ENCODE measurements at regions not wholly inside any gene's neighbourhood (a gene's known extent, or its start where the extent isn't known, plus 50 kb on each side); places are given as distances from the start of the nearest gene placed in this dataset.
"Not testable (repeated sequence)": the region's sequence is repeated elsewhere in the genome, so short reads cannot be mapped to it uniquely, and the experiment has no call there.

DNA sequence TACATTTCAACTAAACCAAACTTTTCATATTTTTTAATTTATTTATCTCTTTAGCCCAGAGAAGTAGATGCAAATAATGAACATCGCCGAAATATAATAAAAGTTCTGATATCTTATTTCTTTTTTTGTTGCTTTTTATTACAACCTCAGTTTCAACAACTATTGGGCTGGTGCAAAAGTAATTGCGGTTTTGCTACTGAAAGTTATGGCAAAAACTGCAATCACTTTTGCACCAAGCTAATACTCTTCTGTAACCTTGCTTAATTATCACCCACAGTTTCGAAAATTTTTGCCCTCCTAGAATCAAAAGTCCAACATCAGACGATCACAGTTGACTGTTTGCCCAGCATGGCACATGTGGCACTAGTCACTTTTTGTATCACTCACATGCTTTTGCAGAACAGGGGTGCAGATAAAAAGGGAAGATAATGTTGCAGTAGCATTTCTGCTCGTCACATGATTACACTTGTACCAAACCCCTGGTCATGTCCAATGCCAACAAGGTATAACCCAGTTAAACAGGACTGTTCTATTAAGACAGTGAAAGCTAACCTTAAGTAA, 242.4 kb upstream of the GALNT5 start:
- ChIA-PET POLR2A (no interaction called here), CTCF (no interaction called here)
- TF ChIP-seq, protein P1, sequence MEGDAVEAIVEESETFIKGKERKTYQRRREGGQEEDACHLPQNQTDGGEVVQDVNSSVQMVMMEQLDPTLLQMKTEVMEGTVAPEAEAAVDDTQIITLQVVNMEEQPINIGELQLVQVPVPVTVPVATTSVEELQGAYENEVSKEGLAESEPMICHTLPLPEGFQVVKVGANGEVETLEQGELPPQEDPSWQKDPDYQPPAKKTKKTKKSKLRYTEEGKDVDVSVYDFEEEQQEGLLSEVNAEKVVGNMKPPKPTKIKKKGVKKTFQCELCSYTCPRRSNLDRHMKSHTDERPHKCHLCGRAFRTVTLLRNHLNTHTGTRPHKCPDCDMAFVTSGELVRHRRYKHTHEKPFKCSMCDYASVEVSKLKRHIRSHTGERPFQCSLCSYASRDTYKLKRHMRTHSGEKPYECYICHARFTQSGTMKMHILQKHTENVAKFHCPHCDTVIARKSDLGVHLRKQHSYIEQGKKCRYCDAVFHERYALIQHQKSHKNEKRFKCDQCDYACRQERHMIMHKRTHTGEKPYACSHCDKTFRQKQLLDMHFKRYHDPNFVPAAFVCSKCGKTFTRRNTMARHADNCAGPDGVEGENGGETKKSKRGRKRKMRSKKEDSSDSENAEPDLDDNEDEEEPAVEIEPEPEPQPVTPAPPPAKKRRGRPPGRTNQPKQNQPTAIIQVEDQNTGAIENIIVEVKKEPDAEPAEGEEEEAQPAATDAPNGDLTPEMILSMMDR (IDR thresholded peaks at IDR 0.05; ENCODE audit: control extremely low read depth, extremely low read depth, low read depth, missing control alignments) = no peak
- DNase-seq (ENCODE audit: extremely low spot score) = no peak

DNA sequence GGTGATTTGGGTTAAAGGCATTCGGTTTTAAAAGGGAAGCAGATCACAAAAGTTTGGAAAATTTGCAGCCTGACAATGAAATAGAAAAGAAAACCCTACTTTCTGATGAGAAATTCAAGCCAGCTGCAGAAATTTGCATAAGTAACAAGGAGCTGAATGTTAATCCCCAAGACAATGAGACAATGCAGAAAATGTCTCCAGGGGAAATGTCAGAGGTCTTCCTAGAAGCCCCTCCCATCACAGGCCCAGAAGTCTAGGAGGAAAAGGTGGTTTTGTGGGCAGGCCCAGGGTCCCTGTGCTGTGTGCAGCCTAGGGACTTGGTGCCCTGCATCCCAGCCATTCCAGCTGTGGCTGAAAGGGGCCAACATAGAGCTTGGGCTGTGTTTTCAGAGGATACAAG, 234.2 kb upstream of the GALNT5 start:
- CTCF ChIA-PET; DNase-seq (ENCODE audit: extremely low spot score); POLR2A ChIA-PET: not testable (repeated sequence)

DNA sequence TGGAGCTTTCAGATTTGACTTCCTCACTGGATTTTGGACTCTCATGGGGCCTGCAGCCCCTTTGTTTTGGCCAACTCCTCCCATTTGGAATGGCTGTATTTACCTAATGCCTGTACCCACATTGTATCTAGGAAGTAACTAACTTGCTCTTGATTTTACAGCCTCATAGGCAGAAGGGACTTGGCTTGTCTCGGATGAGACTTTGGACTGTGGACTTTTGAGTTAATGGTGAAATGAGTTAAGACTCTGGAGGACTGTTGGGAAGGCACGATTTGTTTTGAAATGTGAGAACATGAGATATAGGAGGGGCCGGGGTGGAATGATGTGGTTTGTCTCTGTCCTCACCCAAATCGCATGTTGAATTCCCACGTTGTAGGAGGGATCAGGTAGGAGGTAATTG, 233.4 kb upstream of the GALNT5 start:
- POLR2A ChIA-PET = no interaction called here
- CTCF ChIA-PET = no interaction called here
- DNase-seq (ENCODE audit: extremely low spot score) = no peak
- TF ChIP-seq, protein P1 (IDR thresholded peaks at IDR 0.05; ENCODE audit: control extremely low read depth, extremely low read depth, low read depth, missing control alignments) = no peak

DNA sequence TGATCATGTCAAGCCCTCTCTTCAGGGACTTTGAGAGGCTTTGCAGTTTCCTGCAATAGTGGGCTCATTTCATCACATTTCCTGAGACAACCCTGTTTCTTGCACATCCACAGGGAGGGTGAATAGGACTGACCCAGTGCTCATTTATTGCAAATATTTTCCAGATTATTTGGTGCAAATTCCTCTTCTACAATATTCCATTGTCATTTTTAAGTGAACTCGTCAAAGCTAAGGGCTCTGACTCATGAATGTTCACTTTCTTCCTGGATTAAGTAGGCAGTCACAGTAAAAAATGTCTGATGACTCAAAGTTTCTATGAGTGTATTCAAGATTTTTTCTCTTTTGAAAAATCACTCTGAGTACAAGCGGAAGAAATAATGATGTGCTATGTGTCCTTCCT, 225.5 kb upstream of the GALNT5 start:
- DNase-seq (ENCODE audit: extremely low spot score) = no peak
- CTCF ChIA-PET = no interaction called here
- POLR2A ChIA-PET = no interaction called here
- TF ChIP-seq, protein P1 (IDR thresholded peaks at IDR 0.05; ENCODE audit: control extremely low read depth, extremely low read depth, low read depth, missing control alignments) = no peak

DNA sequence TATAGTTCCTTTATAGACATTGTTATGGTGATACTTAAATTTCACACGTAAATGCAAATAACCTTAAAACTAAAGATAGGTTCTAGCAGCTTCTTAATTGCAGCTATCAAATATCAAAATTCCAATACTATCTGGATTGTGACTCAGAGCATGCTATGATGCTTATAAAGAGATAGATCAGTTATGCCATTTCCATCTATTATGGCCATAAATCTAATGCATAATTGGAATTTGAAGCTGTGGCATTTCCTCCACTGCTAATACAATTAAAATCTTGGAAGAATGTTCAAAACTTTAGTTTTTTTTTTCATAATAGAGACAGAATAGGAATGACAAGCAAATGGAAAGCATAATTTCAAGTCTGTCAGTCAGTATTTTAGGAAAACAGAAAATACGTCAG, 220.8 kb upstream of the GALNT5 start:
- TF ChIP-seq, protein P1 (IDR thresholded peaks at IDR 0.05; ENCODE audit: control extremely low read depth, extremely low read depth, low read depth, missing control alignments) = no peak
- ChIA-PET CTCF (no interaction called here), POLR2A (no interaction called here)
- no peak for DNase-seq (ENCODE audit: extremely low spot score)

DNA sequence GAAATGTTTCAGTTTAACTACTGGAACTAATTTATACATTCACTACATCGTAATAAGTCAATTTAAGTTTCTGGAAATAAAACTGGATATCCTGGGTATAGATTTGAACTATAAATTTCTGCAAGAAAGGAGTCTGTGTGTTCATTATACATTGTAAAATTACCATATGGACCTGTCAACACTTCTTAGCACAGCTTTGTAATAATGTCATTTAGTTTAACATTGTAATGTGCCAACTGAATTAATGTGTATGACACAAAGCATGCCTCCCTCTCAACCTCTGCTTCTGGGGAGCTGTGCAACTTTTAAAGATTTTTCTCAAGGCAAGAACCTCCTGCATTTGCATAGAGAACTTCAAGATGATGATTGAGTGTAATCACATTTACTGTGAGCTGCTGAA, 213.7 kb upstream of the GALNT5 start:
- CTCF ChIA-PET = interaction anchor here (0.6 to 2.0 kb wide), 2 partner anchors 9 to 14 kb away, joined by 3 to 6 read pairs; no protein-coding TSS in a partner anchor
- POLR2A ChIA-PET = no interaction called here
- no peak for DNase-seq (ENCODE audit: extremely low spot score)
- TF ChIP-seq, protein P1 (IDR thresholded peaks at IDR 0.05; ENCODE audit: control extremely low read depth, extremely low read depth, low read depth, missing control alignments) = no peak

DNA sequence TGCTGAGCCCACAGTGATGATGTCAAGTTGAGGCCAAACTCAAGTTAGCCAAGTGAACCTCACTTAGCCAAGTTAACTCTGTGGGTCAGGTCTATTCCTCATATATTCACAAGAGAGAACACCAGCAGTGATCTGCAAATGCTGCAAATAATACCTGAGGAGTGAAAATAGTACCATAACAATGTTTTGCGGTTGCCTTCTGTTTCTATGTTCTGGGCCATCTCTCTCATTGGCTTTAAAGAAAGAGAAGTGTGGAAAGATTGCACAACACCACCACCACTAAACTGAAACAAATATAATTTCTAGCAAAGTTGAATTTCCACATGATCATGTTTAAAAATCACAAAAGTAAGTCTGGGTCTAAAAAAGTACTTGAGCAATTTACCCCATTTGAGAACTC, 211.1 kb upstream of the GALNT5 start:
- POLR2A ChIA-PET = no interaction called here
- TF ChIP-seq, protein P1 (IDR thresholded peaks at IDR 0.05; ENCODE audit: control extremely low read depth, extremely low read depth, low read depth, missing control alignments) = no peak
- no peak for DNase-seq (ENCODE audit: extremely low spot score)
- CTCF ChIA-PET = no interaction called here
